ENCODE measurements at regions not wholly inside any gene's neighbourhood (a gene's known extent, or its start where the extent isn't known, plus 50 kb on each side); places are given as distances from the start of the nearest gene placed in this dataset.

- Histone ChIP-seq H3K4me1 (ENCODE audit: insufficient read depth, low read length) (no peaks in the 10 kb centered on the region), H3K9me3 (ENCODE audit: control insufficient read depth, insufficient read depth, low read length) (no peaks in the 10 kb centered on the region), H3K9ac (ENCODE audit: low read depth, low read length) (no peak overlapping the region), H3K36me3 (ENCODE audit: insufficient read depth, low read length) (no peaks in the 10 kb centered on the region)
Measured at GRCh38 chr16:63516394-63516793, 1480.2 kb upstream of the CDH8 start.

- no peak overlapping the region for H3K9ac ChIP-seq (ENCODE audit: low read depth, low read length)
- no peaks in the 10 kb centered on the region for H3K36me3 ChIP-seq (ENCODE audit: insufficient read depth, low read length)
- H3K9me3 ChIP-seq (ENCODE audit: control insufficient read depth, insufficient read depth, low read length) = no peaks in the 10 kb centered on the region
- H3K4me1 ChIP-seq (ENCODE audit: insufficient read depth, low read length) = no peaks in the 10 kb centered on the region
Measured at GRCh38 chr16:63512910-63513309, 1476.7 kb upstream of the CDH8 start.

DNA sequence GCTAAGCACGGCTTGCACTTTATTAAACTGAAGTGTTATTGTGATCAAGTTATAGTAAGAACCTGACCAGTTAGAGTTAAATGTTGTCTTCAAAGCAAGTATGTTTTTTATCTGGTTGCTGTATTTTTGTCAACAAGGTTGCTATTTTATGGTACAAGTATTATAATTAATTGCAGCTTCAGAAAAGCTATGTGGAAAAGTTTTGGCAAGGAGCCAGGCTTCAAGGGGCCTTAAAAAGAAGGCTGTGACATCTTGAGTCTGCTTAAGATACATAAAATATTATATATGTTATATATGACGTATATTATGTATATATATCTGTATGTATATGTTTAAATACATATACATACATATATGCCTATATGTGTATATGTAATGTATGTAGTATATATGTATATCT, 1461.2 kb upstream of the CDH8 start:
- H3K4me1 ChIP-seq (ENCODE audit: insufficient read depth, low read length) = no peaks in the 10 kb centered on the region
- no peak overlapping the region for H3K9ac ChIP-seq (ENCODE audit: low read depth, low read length)
- H3K9me3 ChIP-seq (ENCODE audit: control insufficient read depth, insufficient read depth, low read length) = no peaks in the 10 kb centered on the region

GRCh38 chr16:63496282-63496681, 1460.0 kb upstream of the CDH8 start:
- Histone ChIP-seq H3K36me3 (ENCODE audit: insufficient read depth, low read length) (no peaks in the 10 kb centered on the region), H3K4me1 (ENCODE audit: insufficient read depth, low read length) (no peaks in the 10 kb centered on the region), H3K9ac (ENCODE audit: low read depth, low read length) (no peak overlapping the region), H3K9me3 (ENCODE audit: control insufficient read depth, insufficient read depth, low read length) (no peaks in the 10 kb centered on the region)

More for the DNA sequence above, 1461.2 kb upstream of the CDH8 start:
- H3K36me3 ChIP-seq (ENCODE audit: insufficient read depth, low read length) = no peaks in the 10 kb centered on the region

DNA sequence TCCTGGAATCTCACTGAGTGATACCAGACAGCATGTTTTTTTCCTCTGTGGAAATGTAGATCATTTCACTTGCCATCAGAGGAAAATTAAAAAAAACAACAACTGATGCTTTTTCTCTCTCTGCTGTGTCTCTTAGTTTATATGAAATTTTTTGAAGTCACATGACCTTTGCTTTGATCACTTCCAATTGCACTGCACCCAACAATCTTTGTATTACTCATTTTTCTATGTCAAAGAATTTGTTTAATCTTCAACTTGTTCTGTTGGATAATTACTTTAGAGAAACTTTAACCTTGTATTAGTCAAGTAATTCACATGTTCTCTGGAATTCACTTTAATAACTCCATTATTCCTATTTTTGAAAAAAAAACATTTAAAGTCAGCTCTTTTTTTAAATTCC, 1452.7 kb upstream of the CDH8 start:
- H3K4me1 ChIP-seq (ENCODE audit: insufficient read depth, low read length) = no peaks in the 10 kb centered on the region
- H3K36me3 ChIP-seq (ENCODE audit: insufficient read depth, low read length) = no peaks in the 10 kb centered on the region
- H3K9me3 ChIP-seq (ENCODE audit: control insufficient read depth, insufficient read depth, low read length) = no peaks in the 10 kb centered on the region
- H3K9ac ChIP-seq (ENCODE audit: low read depth, low read length) = no peak overlapping the region

DNA sequence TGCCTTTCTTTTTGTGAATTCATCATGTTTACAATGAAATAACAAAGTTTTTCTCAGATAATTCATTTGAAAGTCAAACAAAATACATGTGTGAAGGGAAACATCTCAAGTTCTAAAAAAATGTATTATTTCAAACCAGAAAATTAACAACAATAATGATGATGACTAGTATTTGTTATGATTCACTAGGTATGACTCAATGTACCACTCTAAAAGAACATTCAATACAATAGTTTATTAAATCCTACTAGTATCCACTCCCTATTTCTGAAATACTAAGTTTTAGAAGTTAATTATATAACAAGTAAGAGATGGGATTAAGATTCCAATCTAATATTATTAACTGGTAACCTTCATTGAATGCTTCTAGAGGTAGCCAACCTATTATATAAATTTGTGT, 1444.8 kb upstream of the CDH8 start:
- Histone ChIP-seq H3K36me3 (ENCODE audit: insufficient read depth, low read length) (no peaks in the 10 kb centered on the region), H3K9me3 (ENCODE audit: control insufficient read depth, insufficient read depth, low read length) (no peaks in the 10 kb centered on the region), H3K4me1 (ENCODE audit: insufficient read depth, low read length) (no peaks in the 10 kb centered on the region), H3K9ac (ENCODE audit: low read depth, low read length) (no peak overlapping the region)

DNA sequence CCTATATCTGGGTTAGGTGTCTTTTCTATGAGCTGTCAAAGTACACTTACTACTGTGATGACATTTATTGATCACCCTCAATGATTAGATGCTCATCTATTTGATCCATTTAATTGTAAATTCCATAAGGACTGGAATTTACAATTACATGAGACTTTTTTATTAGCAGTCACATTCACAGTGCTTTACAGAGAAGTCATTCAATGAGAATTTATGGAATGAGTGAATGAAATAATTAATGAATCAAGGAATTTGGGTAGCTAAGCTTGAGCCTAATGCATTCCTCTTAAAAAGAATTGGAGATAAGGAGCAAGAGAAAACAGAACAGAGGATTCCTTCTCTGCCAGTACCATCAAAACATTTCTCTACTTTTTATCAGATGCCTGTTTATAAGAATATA, 1437.5 kb upstream of the CDH8 start:
- H3K9ac ChIP-seq (ENCODE audit: low read depth, low read length) = no peak overlapping the region
- H3K36me3 ChIP-seq (ENCODE audit: insufficient read depth, low read length) = no peaks in the 10 kb centered on the region

GRCh38 chr16:63467513-63467912, 1431.3 kb upstream of the CDH8 start:
- H3K36me3 ChIP-seq (ENCODE audit: insufficient read depth, low read length) = no peaks in the 10 kb centered on the region
- no peaks in the 10 kb centered on the region for H3K4me1 ChIP-seq (ENCODE audit: insufficient read depth, low read length)
- no peak overlapping the region for H3K9ac ChIP-seq (ENCODE audit: low read depth, low read length)
- H3K9me3 ChIP-seq (ENCODE audit: control insufficient read depth, insufficient read depth, low read length) = no peaks in the 10 kb centered on the region

More for the DNA sequence above, 1437.5 kb upstream of the CDH8 start:
- no peaks in the 10 kb centered on the region for H3K4me1 ChIP-seq (ENCODE audit: insufficient read depth, low read length)
- no peaks in the 10 kb centered on the region for H3K9me3 ChIP-seq (ENCODE audit: control insufficient read depth, insufficient read depth, low read length)

- Histone ChIP-seq H3K9ac (ENCODE audit: low read depth, low read length) (no peak overlapping the region), H3K9me3 (ENCODE audit: control insufficient read depth, insufficient read depth, low read length) (no peaks in the 10 kb centered on the region), H3K4me1 (ENCODE audit: insufficient read depth, low read length) (no peaks in the 10 kb centered on the region), H3K36me3 (ENCODE audit: insufficient read depth, low read length) (no peaks in the 10 kb centered on the region)
Measured at GRCh38 chr16:63462316-63462715, 1426.1 kb upstream of the CDH8 start.

- no peaks in the 10 kb centered on the region for H3K36me3 ChIP-seq (ENCODE audit: insufficient read depth, low read length)
Measured at GRCh38 chr16:63461248-63461841, 1425.1 kb upstream of the CDH8 start.

DNA sequence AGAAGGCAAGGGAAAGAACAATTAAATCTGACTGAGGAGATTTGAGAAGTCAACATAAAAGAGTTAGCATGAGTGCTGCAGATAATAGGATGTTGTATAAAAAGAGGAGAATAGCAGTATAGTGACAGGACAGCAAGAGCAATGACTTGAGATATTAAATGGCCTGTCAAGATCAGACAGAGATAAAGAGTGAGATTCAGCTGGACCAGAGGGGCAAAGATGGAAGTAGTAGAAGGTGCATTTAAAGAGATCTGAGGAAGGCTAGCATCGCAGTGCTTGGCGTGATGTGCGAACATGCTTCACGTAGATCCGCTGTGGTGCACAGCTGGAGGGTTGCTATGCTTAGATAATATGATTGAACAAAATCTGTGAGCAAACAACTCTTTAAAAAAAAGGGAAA, 1422.6 kb upstream of the CDH8 start:
- H3K9ac ChIP-seq (ENCODE audit: low read depth, low read length) = no peak overlapping the region
- no peaks in the 10 kb centered on the region for H3K9me3 ChIP-seq (ENCODE audit: control insufficient read depth, insufficient read depth, low read length)
- no peaks in the 10 kb centered on the region for H3K36me3 ChIP-seq (ENCODE audit: insufficient read depth, low read length)
- no peaks in the 10 kb centered on the region for H3K4me1 ChIP-seq (ENCODE audit: insufficient read depth, low read length)

More at GRCh38 chr16:63461248-63461841, 1425.1 kb upstream of the CDH8 start:
- Histone ChIP-seq H3K9me3 (ENCODE audit: control insufficient read depth, insufficient read depth, low read length) (no peaks in the 10 kb centered on the region), H3K9ac (ENCODE audit: low read depth, low read length) (no peak overlapping the region), H3K4me1 (ENCODE audit: insufficient read depth, low read length) (no peaks in the 10 kb centered on the region)

DNA sequence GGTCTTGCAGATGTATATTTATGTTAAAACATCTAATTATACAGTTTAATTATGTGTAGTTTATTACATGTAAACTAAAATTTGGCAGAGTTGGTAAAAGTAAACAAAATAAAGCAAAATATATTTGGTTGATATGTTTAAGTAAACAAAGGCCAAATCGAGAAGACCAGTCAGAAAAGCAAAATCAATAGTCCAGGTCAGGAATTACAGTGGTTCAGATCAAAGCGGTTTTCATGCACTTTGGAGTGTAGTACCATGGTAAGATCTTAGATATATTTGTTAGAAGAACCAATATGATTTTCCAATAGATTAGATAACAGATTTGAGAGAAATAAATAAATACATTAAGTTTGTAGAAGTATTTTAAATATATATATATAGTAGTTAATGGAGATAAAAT, 1421.6 kb upstream of the CDH8 start:
- H3K9ac ChIP-seq (ENCODE audit: low read depth, low read length) = no peak overlapping the region
- no peaks in the 10 kb centered on the region for H3K4me1 ChIP-seq (ENCODE audit: insufficient read depth, low read length)
- no peaks in the 10 kb centered on the region for H3K9me3 ChIP-seq (ENCODE audit: control insufficient read depth, insufficient read depth, low read length)
- H3K36me3 ChIP-seq (ENCODE audit: insufficient read depth, low read length) = no peaks in the 10 kb centered on the region

GRCh38 chr16:63453261-63453660, 1417.0 kb upstream of the CDH8 start:
- no peaks in the 10 kb centered on the region for H3K36me3 ChIP-seq (ENCODE audit: insufficient read depth, low read length)
- no peaks in the 10 kb centered on the region for H3K9me3 ChIP-seq (ENCODE audit: control insufficient read depth, insufficient read depth, low read length)
- H3K4me1 ChIP-seq (ENCODE audit: insufficient read depth, low read length) = no peaks in the 10 kb centered on the region

GRCh38 chr16:63447121-63447520, 1410.9 kb upstream of the CDH8 start:
- H3K9ac ChIP-seq (ENCODE audit: low read depth, low read length) = no peak overlapping the region
- H3K9me3 ChIP-seq (ENCODE audit: control insufficient read depth, insufficient read depth, low read length) = no peaks in the 10 kb centered on the region
- no peaks in the 10 kb centered on the region for H3K36me3 ChIP-seq (ENCODE audit: insufficient read depth, low read length)
- no peaks in the 10 kb centered on the region for H3K4me1 ChIP-seq (ENCODE audit: insufficient read depth, low read length)

More at GRCh38 chr16:63453261-63453660, 1417.0 kb upstream of the CDH8 start:
- no peak overlapping the region for H3K9ac ChIP-seq (ENCODE audit: low read depth, low read length)

- H3K9ac ChIP-seq (ENCODE audit: low read depth, low read length) = no peak overlapping the region
- H3K36me3 ChIP-seq (ENCODE audit: insufficient read depth, low read length) = no peaks in the 10 kb centered on the region
- H3K9me3 ChIP-seq (ENCODE audit: control insufficient read depth, insufficient read depth, low read length) = no peaks in the 10 kb centered on the region
- H3K4me1 ChIP-seq (ENCODE audit: insufficient read depth, low read length) = no peaks in the 10 kb centered on the region
Measured at GRCh38 chr16:63442246-63442645, 1406.0 kb upstream of the CDH8 start.
